HT-29 (cell line): ENCODE measurements at regions not wholly inside any gene's neighbourhood (a gene's known extent, or its start where the extent isn't known, plus 50 kb on each side); places are given as distances from the start of the nearest gene placed in this dataset.
"Not testable (repeated sequence)": the region's sequence is repeated elsewhere in the genome, so short reads cannot be mapped to it uniquely, and the experiment has no call there.

Source experiments
- DNase-seq: peaks from one replicate; pipeline ENCODE4 v3.0.0-alpha.2; 2015; ENCODE audit warnings: low spot score

GRCh38 chr12:108424026-108424425, 84.9 kb upstream of the CMKLR1 start:
- DNase-seq: no peak

GRCh38 chr12:108423486-108423885, 84.4 kb upstream of the CMKLR1 start:
- no peak for DNase-seq

GRCh38 chr12:108421082-108421481, 82.0 kb upstream of the CMKLR1 start:
- DNase-seq: not testable (repeated sequence)

GRCh38 chr12:108420421-108420820, 81.3 kb upstream of the CMKLR1 start:
- not testable (repeated sequence) for DNase-seq

- DNase-seq: no peak
These were observed 80.8 kb upstream of the CMKLR1 start for GRCh38 chr12:108419949-108420348.

GRCh38 chr12:108418164-108418890, 79.2 kb upstream of the CMKLR1 start:
- DNase-seq: no peak

- DNase-seq: no peak
These were observed 74.9 kb upstream of the CMKLR1 start for GRCh38 chr12:108414021-108414420.

- DNase-seq: no peak
These were observed 71.6 kb upstream of the CMKLR1 start for GRCh38 chr12:108410689-108411088.

- no peak for DNase-seq
These were observed 70.4 kb upstream of the CMKLR1 start for GRCh38 chr12:108409481-108409880.

- DNase-seq: no peak
These were observed 64.8 kb upstream of the CMKLR1 start for GRCh38 chr12:108403952-108404351.

GRCh38 chr12:108401964-108402363, 62.9 kb upstream of the CMKLR1 start:
- no peak for DNase-seq

GRCh38 chr12:108400900-108401480, 61.9 kb upstream of the CMKLR1 start:
- DNase-seq: no peak

GRCh38 chr12:108400481-108400880, 61.4 kb upstream of the CMKLR1 start:
- DNase-seq: no peak

- no peak for DNase-seq
These were observed 60.9 kb upstream of the CMKLR1 start for GRCh38 chr12:108400056-108400455.

GRCh38 chr12:108399514-108399913, 60.4 kb upstream of the CMKLR1 start:
- no peak for DNase-seq

GRCh38 chr12:108394196-108394595, 55.1 kb upstream of the CMKLR1 start:
- DNase-seq: no peak

- DNase-seq: no peak
These were observed 53.2 kb upstream of the CMKLR1 start for GRCh38 chr12:108392284-108392683.

- no peak for DNase-seq
These were observed 51.5 kb upstream of the CMKLR1 start for GRCh38 chr12:108390495-108391203.

- no peak for DNase-seq
These were observed 50.4 kb upstream of the CMKLR1 start for GRCh38 chr12:108389544-108389943.
